ENCODE measurements at regions not wholly inside any gene's neighbourhood (a gene's known extent, or its start where the extent isn't known, plus 50 kb on each side); places are given as distances from the start of the nearest gene placed in this dataset.

- TF ChIP-seq USF2 (IDR thresholded peaks at IDR 0.05; ENCODE audit: low read length) (no peak), SIX5 (IDR thresholded peaks at IDR 0.05; ENCODE audit: low read depth, low read length) (no peak), CEBPB (IDR thresholded peaks at IDR 0.05; ENCODE audit: low read depth, low read length) (no peak), CTBP2 (IDR thresholded peaks at IDR 0.05; ENCODE audit: borderline replicate concordance, insufficient read depth, insufficient read length, low read length) (no peak), E2F6 (IDR thresholded peaks at IDR 0.05) (no peak), KDM4A (IDR thresholded peaks at IDR 0.05; ENCODE audit: low read depth, low read length, severe bottlenecking) (no peak), CREB1 (IDR thresholded peaks at IDR 0.05) (no peak), SAP30 (IDR thresholded peaks at IDR 0.05; ENCODE audit: insufficient read depth, insufficient replicate concordance, low read length) (no peak)
These were observed 59.7 kb downstream of the NPPC start (continued) for GRCh38 chr2:231866450-231866849.

Measured in H1 (cell line).